ENCODE measurements at regions not wholly inside any gene's neighbourhood (a gene's known extent, or its start where the extent isn't known, plus 50 kb on each side); places are given as distances from the start of the nearest gene placed in this dataset.

DNA sequence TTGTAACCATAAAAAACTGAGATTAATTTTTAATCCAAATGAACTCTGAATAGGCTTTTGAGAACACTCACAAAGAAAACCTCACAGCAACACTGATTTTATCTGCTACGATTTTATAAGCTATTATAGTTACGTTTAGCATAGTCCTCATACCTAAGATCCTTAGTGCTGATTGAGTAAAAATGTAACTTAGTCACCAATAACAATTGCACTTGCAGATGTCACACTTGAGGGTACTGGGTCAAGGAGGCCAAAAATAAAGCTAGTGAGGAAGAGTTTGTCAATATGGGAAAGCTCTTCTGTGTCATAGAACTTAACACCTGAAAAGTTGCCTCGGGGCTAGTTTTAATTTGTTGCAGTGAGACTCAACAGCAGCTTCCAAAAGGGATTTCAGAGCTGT is 706.5 kb upstream of the FAM98A start:
- no peak for TF ChIP-seq POLR2A (IDR thresholded peaks at IDR 0.05)
- TF ChIP-seq, protein P1, sequence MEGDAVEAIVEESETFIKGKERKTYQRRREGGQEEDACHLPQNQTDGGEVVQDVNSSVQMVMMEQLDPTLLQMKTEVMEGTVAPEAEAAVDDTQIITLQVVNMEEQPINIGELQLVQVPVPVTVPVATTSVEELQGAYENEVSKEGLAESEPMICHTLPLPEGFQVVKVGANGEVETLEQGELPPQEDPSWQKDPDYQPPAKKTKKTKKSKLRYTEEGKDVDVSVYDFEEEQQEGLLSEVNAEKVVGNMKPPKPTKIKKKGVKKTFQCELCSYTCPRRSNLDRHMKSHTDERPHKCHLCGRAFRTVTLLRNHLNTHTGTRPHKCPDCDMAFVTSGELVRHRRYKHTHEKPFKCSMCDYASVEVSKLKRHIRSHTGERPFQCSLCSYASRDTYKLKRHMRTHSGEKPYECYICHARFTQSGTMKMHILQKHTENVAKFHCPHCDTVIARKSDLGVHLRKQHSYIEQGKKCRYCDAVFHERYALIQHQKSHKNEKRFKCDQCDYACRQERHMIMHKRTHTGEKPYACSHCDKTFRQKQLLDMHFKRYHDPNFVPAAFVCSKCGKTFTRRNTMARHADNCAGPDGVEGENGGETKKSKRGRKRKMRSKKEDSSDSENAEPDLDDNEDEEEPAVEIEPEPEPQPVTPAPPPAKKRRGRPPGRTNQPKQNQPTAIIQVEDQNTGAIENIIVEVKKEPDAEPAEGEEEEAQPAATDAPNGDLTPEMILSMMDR (IDR thresholded peaks at IDR 0.05) = no peak
